ENCODE measurements at regions not wholly inside any gene's neighbourhood (a gene's known extent, or its start where the extent isn't known, plus 50 kb on each side); places are given as distances from the start of the nearest gene placed in this dataset.

- Histone ChIP-seq H3K4me3 (ENCODE audit: low read depth in 2 of 2, low read length in 1 of 2) (no peak overlapping the region), H4K20me1 (ENCODE audit: insufficient read depth) (no peaks in the 10 kb centered on the region), H3K9ac (no peak overlapping the region), H3K9me3 (no peaks in the 10 kb centered on the region), H3K4me2 (no peak overlapping the region), H3F3A (replicated peaks; ENCODE audit: insufficient read depth) (no peaks in the 10 kb centered on the region), H3K79me2 (ENCODE audit: insufficient read depth) (no peaks in the 10 kb centered on the region), H3K4me1 (ENCODE audit: control insufficient read depth in 1 of 2, insufficient read depth in 2 of 2, low read depth in 1 of 2, low read length in 1 of 2) (no peaks in the 10 kb centered on the region), H3K9me2 (no peaks in the 10 kb centered on the region), H2AFZ (ENCODE audit: low read depth) (no peak overlapping the region), H3K27me3 (ENCODE audit: insufficient read depth) (no peaks in the 10 kb centered on the region), H3K27ac (ENCODE audit: low read depth in 2 of 2, low read length in 1 of 2) (no peak overlapping the region), H3K36me3 (replicated peaks in 1 of 2; ENCODE audit: control insufficient read depth in 1 of 2, insufficient read depth in 2 of 2, low read length in 1 of 2) (no peaks in the 10 kb centered on the region)
- CTCF ChIA-PET: interaction anchor here (0.7 kb wide), 1 partner anchor 12 kb away, joined by 3 read pairs; no protein-coding TSS in a partner anchor
- POLR2A ChIA-PET: no interaction called here
- DNase-seq: no peak
- 81% methylated on average over 1 of the region's 1 CpG for WGBS (ENCODE audit: low lambda C conversion rate)
- TF ChIP-seq RCOR1 (IDR thresholded peaks at IDR 0.05; ENCODE audit: low read length): no peak
- TF ChIP-seq FOXJ3 (CRISPR knock-in tag; IDR thresholded peaks at IDR 0.05): no peak
- TF ChIP-seq ELF1 (IDR thresholded peaks at IDR 0.05): no peak
- TF ChIP-seq SMC3 (IDR thresholded peaks at IDR 0.05; ENCODE audit: low read depth, low read length): no peak
- TF ChIP-seq CHD2 (IDR thresholded peaks at IDR 0.05; ENCODE audit: low read length, partially characterized antibody): no peak
- no peak for TF ChIP-seq EZH2phosphoT487 (IDR thresholded peaks at IDR 0.05; ENCODE audit: borderline replicate concordance, low read depth)
- TF ChIP-seq FOXM1 (IDR thresholded peaks at IDR 0.05; ENCODE audit: low read depth): no peak
- TF ChIP-seq USF1 (IDR thresholded peaks at IDR 0.05; ENCODE audit: borderline replicate concordance, low read depth): no peak
- no peak for TF ChIP-seq MEF2A (IDR thresholded peaks at IDR 0.05; ENCODE audit: borderline replicate concordance, low read depth)
- no peak for TF ChIP-seq JUND (IDR thresholded peaks at IDR 0.05)
- TF ChIP-seq NRF1 (IDR thresholded peaks at IDR 0.05; ENCODE audit: low read depth, low read length): no peak
- TF ChIP-seq, protein P1, sequence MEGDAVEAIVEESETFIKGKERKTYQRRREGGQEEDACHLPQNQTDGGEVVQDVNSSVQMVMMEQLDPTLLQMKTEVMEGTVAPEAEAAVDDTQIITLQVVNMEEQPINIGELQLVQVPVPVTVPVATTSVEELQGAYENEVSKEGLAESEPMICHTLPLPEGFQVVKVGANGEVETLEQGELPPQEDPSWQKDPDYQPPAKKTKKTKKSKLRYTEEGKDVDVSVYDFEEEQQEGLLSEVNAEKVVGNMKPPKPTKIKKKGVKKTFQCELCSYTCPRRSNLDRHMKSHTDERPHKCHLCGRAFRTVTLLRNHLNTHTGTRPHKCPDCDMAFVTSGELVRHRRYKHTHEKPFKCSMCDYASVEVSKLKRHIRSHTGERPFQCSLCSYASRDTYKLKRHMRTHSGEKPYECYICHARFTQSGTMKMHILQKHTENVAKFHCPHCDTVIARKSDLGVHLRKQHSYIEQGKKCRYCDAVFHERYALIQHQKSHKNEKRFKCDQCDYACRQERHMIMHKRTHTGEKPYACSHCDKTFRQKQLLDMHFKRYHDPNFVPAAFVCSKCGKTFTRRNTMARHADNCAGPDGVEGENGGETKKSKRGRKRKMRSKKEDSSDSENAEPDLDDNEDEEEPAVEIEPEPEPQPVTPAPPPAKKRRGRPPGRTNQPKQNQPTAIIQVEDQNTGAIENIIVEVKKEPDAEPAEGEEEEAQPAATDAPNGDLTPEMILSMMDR (IDR thresholded peaks at IDR 0.05): no peak
- TF ChIP-seq EP300 (IDR thresholded peaks at IDR 0.05; ENCODE audit: borderline replicate concordance in 1 of 2, low read depth in 1 of 2, low read length in 1 of 2): no peak
- no peak for TF ChIP-seq YY1 (IDR thresholded peaks at IDR 0.05; ENCODE audit: low read depth)
- no peak for TF ChIP-seq RAD21 (IDR thresholded peaks at IDR 0.05; ENCODE audit: low read length)
Measured at GRCh38 chr13:59513686-59514085, 650.0 kb downstream of the DIAPH3 start.

DNA sequence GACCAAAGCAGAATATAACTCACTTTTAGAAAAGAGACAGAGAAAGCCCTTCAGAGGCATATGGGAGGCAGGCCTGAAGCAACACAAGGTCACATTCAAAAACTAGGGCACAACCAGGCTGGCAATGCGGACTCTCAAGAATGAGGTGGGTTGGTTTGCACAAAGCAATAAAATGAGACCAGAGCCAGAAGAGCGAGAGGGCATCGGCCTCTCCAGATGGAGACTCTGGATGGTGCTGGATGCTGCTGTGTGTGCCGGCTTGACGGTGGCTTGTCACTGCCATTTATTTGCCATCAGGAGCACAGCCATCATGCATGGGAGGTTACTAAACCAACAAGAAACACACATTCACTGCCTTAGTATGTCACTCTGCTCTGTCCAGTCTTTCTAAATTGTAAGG is 649.4 kb downstream of the DIAPH3 start:
- H3K9ac ChIP-seq: no peak overlapping the region
- ChIA-PET CTCF (interaction anchor here (0.7 kb wide), 1 partner anchor 12 kb away, joined by 3 read pairs; no protein-coding TSS in a partner anchor), POLR2A (no interaction called here)
- no peaks in the 10 kb centered on the region for H3K4me1 ChIP-seq (ENCODE audit: control insufficient read depth in 1 of 2, insufficient read depth in 2 of 2, low read depth in 1 of 2, low read length in 1 of 2)
- H3K79me2 ChIP-seq (ENCODE audit: insufficient read depth): no peaks in the 10 kb centered on the region
- no peak for DNase-seq
- WGBS (ENCODE audit: low lambda C conversion rate): 85% methylated on average over 3 of the region's 5 CpGs
- no peaks in the 10 kb centered on the region for H3F3A ChIP-seq (replicated peaks; ENCODE audit: insufficient read depth)
- H4K20me1 ChIP-seq (ENCODE audit: insufficient read depth): no peaks in the 10 kb centered on the region
- no peak overlapping the region for H3K27ac ChIP-seq (ENCODE audit: low read depth in 2 of 2, low read length in 1 of 2)
- no peaks in the 10 kb centered on the region for H3K36me3 ChIP-seq (replicated peaks in 1 of 2; ENCODE audit: control insufficient read depth in 1 of 2, insufficient read depth in 2 of 2, low read length in 1 of 2)
- H3K9me2 ChIP-seq: no peaks in the 10 kb centered on the region
- no peak overlapping the region for H3K4me2 ChIP-seq
- TF ChIP-seq TCF12 (IDR thresholded peaks at IDR 0.05): no peak
- TF ChIP-seq RAD21 (IDR thresholded peaks at IDR 0.05; ENCODE audit: low read length): no peak
- TF ChIP-seq, protein P1 (IDR thresholded peaks at IDR 0.05): no peak
- TF ChIP-seq FOXJ3 (CRISPR knock-in tag; IDR thresholded peaks at IDR 0.05): no peak
- TF ChIP-seq USF2 (IDR thresholded peaks at IDR 0.05; ENCODE audit: borderline replicate concordance, low read depth, low read length): no peak
- TF ChIP-seq EP300 (IDR thresholded peaks at IDR 0.05; ENCODE audit: borderline replicate concordance in 1 of 2, low read depth in 1 of 2, low read length in 1 of 2): no peak
- TF ChIP-seq NFIC (IDR thresholded peaks at IDR 0.05; ENCODE audit: borderline replicate concordance): no peak
- TF ChIP-seq MEF2A (IDR thresholded peaks at IDR 0.05; ENCODE audit: borderline replicate concordance, low read depth): no peak
- no peak for TF ChIP-seq RFX5 (IDR thresholded peaks at IDR 0.05; ENCODE audit: low read length)
- no peak for TF ChIP-seq RXRA (IDR thresholded peaks at IDR 0.05; ENCODE audit: borderline replicate concordance, low read depth)
- no peak for TF ChIP-seq NRF1 (IDR thresholded peaks at IDR 0.05; ENCODE audit: low read depth, low read length)
- TF ChIP-seq TAF1 (IDR thresholded peaks at IDR 0.05; ENCODE audit: borderline replicate concordance, low read depth, low read length): no peak
- no peak for TF ChIP-seq USF1 (IDR thresholded peaks at IDR 0.05; ENCODE audit: borderline replicate concordance, low read depth)
- no peaks in the 10 kb centered on the region for H3K9me3 ChIP-seq
- no peaks in the 10 kb centered on the region for H3K27me3 ChIP-seq (ENCODE audit: insufficient read depth)
- H3K4me3 ChIP-seq (ENCODE audit: low read depth in 2 of 2, low read length in 1 of 2): no peak overlapping the region
- no peak overlapping the region for H2AFZ ChIP-seq (ENCODE audit: low read depth)
